ENCODE measurements at regions not wholly inside any gene's neighbourhood (a gene's known extent, or its start where the extent isn't known, plus 50 kb on each side); places are given as distances from the start of the nearest gene placed in this dataset.

- TF ChIP-seq GABPA (IDR thresholded peaks at IDR 0.05; ENCODE audit: low read depth) (no peak), CTCF (IDR thresholded peaks at IDR 0.05; ENCODE audit: insufficient read depth, low read length) (no peak), POLR2AphosphoS5 (IDR thresholded peaks at IDR 0.05; ENCODE audit: low read depth) (no peak), REST (IDR thresholded peaks at IDR 0.05; ENCODE audit: insufficient replicate concordance, low read depth) (no peak)
These were observed 58.7 kb upstream of the SULF2 start for GRCh38 chr20:47843886-47844567.
